ENCODE measurements at regions not wholly inside any gene's neighbourhood (a gene's known extent, or its start where the extent isn't known, plus 50 kb on each side); places are given as distances from the start of the nearest gene placed in this dataset.
A peak's percentile ranks its signal among the peaks of the same experiment; 100 is the strongest.

GRCh38 chr2:214674278-214674677 lies 135.2 kb downstream of the BARD1 start:
- no peak for DNase-seq

- peak; percentile 64 for DNase-seq
These were observed 138.1 kb downstream of the BARD1 start for GRCh38 chr2:214671319-214671885.

GRCh38 chr2:214652473-214652872 lies 157.0 kb downstream of the BARD1 start:
- no peak for DNase-seq

- DNase-seq, result no peak
These were observed 158.0 kb downstream of the BARD1 start for GRCh38 chr2:214651451-214651850.

GRCh38 chr2:214649440-214650205 lies 159.9 kb downstream of the BARD1 start:
- no peak for DNase-seq

- no peak for DNase-seq
These were observed 161.0 kb downstream of the BARD1 start for GRCh38 chr2:214648520-214648919.

- DNase-seq, result no peak
These were observed 178.1 kb downstream of the BARD1 start for GRCh38 chr2:214631406-214631805.

- no peak for DNase-seq
These were observed 179.0 kb downstream of the BARD1 start for GRCh38 chr2:214630402-214631045.

- DNase-seq, result no peak
These were observed 179.6 kb downstream of the BARD1 start for GRCh38 chr2:214629875-214630274.
